Transverse colon (tissue), 4 donors: ENCODE measurements at regions not wholly inside any gene's neighbourhood (a gene's known extent, or its start where the extent isn't known, plus 50 kb on each side); places are given as distances from the start of the nearest gene placed in this dataset.

Experiments
- EP300 ChIP-seq: sonication (generic); formaldehyde crosslinking; IDR thresholded peaks from one replicate; pipeline ENCODE4 v1.6.1; 2017; ENCODE audit warnings: antibody characterized with exemption, low read depth
- POLR2A ChIP-seq: fragments of 450-650 bp; IDR thresholded peaks from one replicate; pipeline ENCODE4 v1.6.1; 2016; ENCODE audit warnings: antibody characterized with exemption, mild to moderate bottlenecking, moderate library complexity
- POLR2AphosphoS5 ChIP-seq, 3 donors: sonication (generic); formaldehyde crosslinking; IDR thresholded peaks; one replicate each; pipeline ENCODE4 v1.6.1; 2016; ENCODE audit warnings: antibody characterized with exemption in 3 of 3
- TF ChIP-seq, protein P1 (sequence below), 5 experiments: fragments of 200-600 bp in 3 of 5; fragments of 450-650 bp in 2 of 5; sonication (generic) in 3 of 5; IDR thresholded peaks; 1 replicate in 2 of 5; 2 replicates in 3 of 5; pipeline ENCODE4 v1.5.1; 2016 to 2017; ENCODE audit warnings: antibody characterized with exemption in 5 of 5, inconsistent platforms in 3 of 5, mild to moderate bottlenecking in 2 of 5, moderate library complexity in 1 of 5

DNA sequence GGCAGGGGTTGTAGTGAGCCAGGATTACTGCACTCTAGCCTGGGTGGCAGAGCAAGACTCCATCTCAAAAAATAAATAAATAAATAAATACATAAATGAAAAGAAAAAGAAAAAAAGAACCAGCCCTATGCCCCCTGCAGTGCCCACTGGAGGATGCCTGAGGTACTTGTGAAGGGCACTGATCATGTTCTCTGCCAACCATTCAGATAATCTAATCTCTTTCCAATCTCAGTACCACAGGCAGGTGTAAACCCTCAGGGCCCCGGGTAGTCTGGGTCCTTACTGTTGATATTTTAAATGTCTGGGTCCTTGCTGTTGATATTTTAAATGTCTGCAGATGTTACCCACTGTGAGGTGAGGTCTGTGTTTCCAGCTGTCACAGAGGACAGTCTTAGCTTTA is 321.8 kb upstream of the ADCY2 start:
- TF ChIP-seq, protein P1, sequence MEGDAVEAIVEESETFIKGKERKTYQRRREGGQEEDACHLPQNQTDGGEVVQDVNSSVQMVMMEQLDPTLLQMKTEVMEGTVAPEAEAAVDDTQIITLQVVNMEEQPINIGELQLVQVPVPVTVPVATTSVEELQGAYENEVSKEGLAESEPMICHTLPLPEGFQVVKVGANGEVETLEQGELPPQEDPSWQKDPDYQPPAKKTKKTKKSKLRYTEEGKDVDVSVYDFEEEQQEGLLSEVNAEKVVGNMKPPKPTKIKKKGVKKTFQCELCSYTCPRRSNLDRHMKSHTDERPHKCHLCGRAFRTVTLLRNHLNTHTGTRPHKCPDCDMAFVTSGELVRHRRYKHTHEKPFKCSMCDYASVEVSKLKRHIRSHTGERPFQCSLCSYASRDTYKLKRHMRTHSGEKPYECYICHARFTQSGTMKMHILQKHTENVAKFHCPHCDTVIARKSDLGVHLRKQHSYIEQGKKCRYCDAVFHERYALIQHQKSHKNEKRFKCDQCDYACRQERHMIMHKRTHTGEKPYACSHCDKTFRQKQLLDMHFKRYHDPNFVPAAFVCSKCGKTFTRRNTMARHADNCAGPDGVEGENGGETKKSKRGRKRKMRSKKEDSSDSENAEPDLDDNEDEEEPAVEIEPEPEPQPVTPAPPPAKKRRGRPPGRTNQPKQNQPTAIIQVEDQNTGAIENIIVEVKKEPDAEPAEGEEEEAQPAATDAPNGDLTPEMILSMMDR (IDR thresholded peaks at IDR 0.05) = no peak
- TF ChIP-seq POLR2AphosphoS5 (IDR thresholded peaks at IDR 0.05) = no peak
- TF ChIP-seq POLR2A = no peak
- no peak for TF ChIP-seq EP300
